MM.1S (cell line): ENCODE measurements at regions not wholly inside any gene's neighbourhood (a gene's known extent, or its start where the extent isn't known, plus 50 kb on each side); places are given as distances from the start of the nearest gene placed in this dataset.

Experiments
- DNase-seq: peaks from one replicate; pipeline ENCODE4 v3.0.0-alpha.2; 2015
- H2AFZ ChIP-seq: fragments of 300-600 bp; sonication (generic); 2 replicates; pipeline ENCODE4 v1.6.0; 2016; ENCODE audit warnings: antibody characterized with exemption, low read length
- H3F3A ChIP-seq: fragments of 300-600 bp; sonication (generic); 2 replicates; pipeline ENCODE4 v1.6.1; 2016; ENCODE audit warnings: mild to moderate bottlenecking, antibody characterized with exemption, low read length, moderate library complexity, mixed read lengths; ENCODE audit not compliant: insufficient read depth
- H3K27ac ChIP-seq: fragments of 300-600 bp; sonication (generic); 2 replicates; pipeline ENCODE4 v1.5.1; 2016; ENCODE audit warnings: mild to moderate bottlenecking, low read length
- H3K27me3 ChIP-seq: fragments of 300-600 bp; sonication (generic); replicated peaks from 2 replicates; pipeline ENCODE4 v1.6.0; 2016; ENCODE audit warnings: low read length; ENCODE audit not compliant: insufficient read depth
- H3K36me3 ChIP-seq: fragments of 300-600 bp; sonication (generic); replicated peaks from 2 replicates; pipeline ENCODE4 v1.6.1; 2016; ENCODE audit warnings: mild to moderate bottlenecking, low read length, mixed read lengths; ENCODE audit not compliant: insufficient read depth
- H3K4me1 ChIP-seq: fragments of 300-600 bp; sonication (generic); 2 replicates; pipeline ENCODE4 v1.6.1; 2016; ENCODE audit warnings: low read length, mixed read lengths
- H3K4me2 ChIP-seq: fragments of 300-600 bp; sonication (generic); 2 replicates; pipeline ENCODE4 v1.6.0; 2016; ENCODE audit warnings: low read depth, low read length
- H3K4me3 ChIP-seq: fragments of 300-600 bp; sonication (generic); 2 replicates; pipeline ENCODE4 v1.5.1; 2016; ENCODE audit warnings: low read length, mixed read lengths
- H3K79me2 ChIP-seq: fragments of 300-600 bp; sonication (generic); 2 replicates; pipeline ENCODE4 v1.6.1; 2016; ENCODE audit warnings: mixed run types, low read length, mixed read lengths
- H3K9ac ChIP-seq: fragments of 300-600 bp; sonication (generic); 2 replicates; pipeline ENCODE4 v1.6.1; 2016; ENCODE audit warnings: low read length, mixed read lengths
- H3K9me2 ChIP-seq: fragments of 300-600 bp; sonication (generic); replicated peaks from 2 replicates; pipeline ENCODE4 v1.6.1; 2016; ENCODE audit warnings: mild to moderate bottlenecking, low read length, mixed read lengths; ENCODE audit not compliant: insufficient read depth
- H3K9me3 ChIP-seq: fragments of 300-600 bp; sonication (generic); replicated peaks from 2 replicates; pipeline ENCODE4 v1.6.1; 2016; ENCODE audit warnings: mild to moderate bottlenecking, low read length, mixed read lengths; ENCODE audit not compliant: insufficient read depth
- H4K20me1 ChIP-seq: fragments of 300-600 bp; sonication (generic); 2 replicates; pipeline ENCODE4 v1.6.1; 2016; ENCODE audit warnings: mild to moderate bottlenecking, low read length, moderate library complexity, mixed read lengths; ENCODE audit not compliant: insufficient read depth
- EZH2 ChIP-seq: fragments of 300-600 bp; sonication (generic); optimal IDR thresholded peaks from 2 replicates; pipeline ENCODE3; 2017; ENCODE audit warnings: low read depth, mild to moderate bottlenecking, antibody characterized with exemption, low read length, mixed read lengths
- EZH2phosphoT487 ChIP-seq: fragments of 300-600 bp; sonication (generic); IDR thresholded peaks from 2 replicates; pipeline ENCODE4 v1.6.1; 2018; ENCODE audit warnings: antibody characterized with exemption, low read length
- TF ChIP-seq, protein P1 (sequence below): fragments of 300-600 bp; sonication (generic); IDR thresholded peaks from 2 replicates; pipeline ENCODE4 v1.5.1; 2016; ENCODE audit warnings: antibody characterized with exemption, low read length, mixed read lengths

DNA sequence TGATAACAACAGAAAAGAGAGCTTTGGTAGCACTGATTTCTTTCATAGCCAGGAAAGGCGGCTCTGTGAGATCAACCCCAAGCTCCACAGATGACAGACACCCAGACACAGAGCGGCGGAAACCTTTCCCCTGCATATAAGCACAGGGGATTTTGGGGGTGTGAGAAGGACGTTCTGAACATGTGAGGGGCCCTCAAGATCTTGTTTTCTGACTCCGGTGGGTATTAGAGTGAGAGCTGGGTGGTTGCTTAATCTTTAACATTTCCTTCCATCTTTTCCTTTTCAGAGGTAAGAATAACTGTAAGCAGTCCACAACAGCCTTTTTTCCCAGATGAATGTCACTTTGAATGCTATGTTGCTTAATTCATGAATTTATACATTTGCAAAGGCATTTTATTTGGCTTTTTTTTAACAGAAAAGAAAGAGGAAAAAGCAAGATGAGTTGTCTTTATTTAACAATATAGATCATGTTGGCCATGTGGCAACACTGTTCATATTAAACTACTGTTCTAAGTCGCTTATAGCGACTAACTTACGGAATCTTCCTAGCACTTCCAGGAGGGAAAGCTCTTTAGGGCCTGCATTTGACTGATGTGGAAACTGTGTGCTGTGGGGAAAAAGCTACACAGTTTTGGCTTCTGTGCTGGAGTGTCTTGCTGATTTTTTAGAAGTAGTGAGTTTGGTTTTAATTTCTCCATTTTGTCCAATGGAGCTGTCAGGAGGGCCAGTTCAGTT lies 80.5 kb upstream of the NAA20 start:
- Histone ChIP-seq H3K9me2 (no peaks in the 10 kb centered on the region), H3K27ac (no peak overlapping the region), H3K27me3 (peaks cover 49% of the 10 kb centered on the region), H3K36me3 (no peaks in the 10 kb centered on the region), H3K4me2 (no peak overlapping the region), H4K20me1 (no peaks in the 10 kb centered on the region), H3K9ac (no peak overlapping the region), H3F3A (no peaks in the 10 kb centered on the region), H3K4me3 (no peak overlapping the region), H3K79me2 (no peaks in the 10 kb centered on the region), H2AFZ (no peak overlapping the region), H3K4me1 (peaks cover 10% of the 10 kb centered on the region), H3K9me3 (no peaks in the 10 kb centered on the region)
- DNase-seq: no peak
- TF ChIP-seq, protein P1, sequence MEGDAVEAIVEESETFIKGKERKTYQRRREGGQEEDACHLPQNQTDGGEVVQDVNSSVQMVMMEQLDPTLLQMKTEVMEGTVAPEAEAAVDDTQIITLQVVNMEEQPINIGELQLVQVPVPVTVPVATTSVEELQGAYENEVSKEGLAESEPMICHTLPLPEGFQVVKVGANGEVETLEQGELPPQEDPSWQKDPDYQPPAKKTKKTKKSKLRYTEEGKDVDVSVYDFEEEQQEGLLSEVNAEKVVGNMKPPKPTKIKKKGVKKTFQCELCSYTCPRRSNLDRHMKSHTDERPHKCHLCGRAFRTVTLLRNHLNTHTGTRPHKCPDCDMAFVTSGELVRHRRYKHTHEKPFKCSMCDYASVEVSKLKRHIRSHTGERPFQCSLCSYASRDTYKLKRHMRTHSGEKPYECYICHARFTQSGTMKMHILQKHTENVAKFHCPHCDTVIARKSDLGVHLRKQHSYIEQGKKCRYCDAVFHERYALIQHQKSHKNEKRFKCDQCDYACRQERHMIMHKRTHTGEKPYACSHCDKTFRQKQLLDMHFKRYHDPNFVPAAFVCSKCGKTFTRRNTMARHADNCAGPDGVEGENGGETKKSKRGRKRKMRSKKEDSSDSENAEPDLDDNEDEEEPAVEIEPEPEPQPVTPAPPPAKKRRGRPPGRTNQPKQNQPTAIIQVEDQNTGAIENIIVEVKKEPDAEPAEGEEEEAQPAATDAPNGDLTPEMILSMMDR: no peak
- TF ChIP-seq EZH2phosphoT487 (no peak), EZH2 (no peak)

DNA sequence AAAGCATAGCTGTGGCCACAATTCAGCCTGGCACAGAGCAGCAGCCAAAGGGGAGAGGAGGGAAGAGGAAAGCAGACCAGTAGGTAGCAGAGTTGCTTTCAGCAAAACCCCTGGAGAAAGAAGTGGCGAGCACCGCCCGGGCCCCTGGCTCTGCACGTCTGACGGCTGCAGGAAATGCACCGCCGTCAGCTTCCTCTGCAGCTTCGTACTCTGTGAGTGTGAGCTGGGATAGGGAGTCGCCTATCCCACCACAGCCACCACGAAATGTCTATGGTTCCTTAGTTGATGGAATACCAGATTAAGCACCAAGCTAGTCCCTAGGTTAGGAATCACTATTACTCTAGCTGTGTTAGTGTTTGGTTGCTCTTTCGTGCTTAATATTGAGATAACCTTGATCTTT lies 79.9 kb upstream of the NAA20 start:
- peak overlapping the region; percentile 8; the same call in 1 of the 2 replicates for H3K4me2 ChIP-seq

DNA sequence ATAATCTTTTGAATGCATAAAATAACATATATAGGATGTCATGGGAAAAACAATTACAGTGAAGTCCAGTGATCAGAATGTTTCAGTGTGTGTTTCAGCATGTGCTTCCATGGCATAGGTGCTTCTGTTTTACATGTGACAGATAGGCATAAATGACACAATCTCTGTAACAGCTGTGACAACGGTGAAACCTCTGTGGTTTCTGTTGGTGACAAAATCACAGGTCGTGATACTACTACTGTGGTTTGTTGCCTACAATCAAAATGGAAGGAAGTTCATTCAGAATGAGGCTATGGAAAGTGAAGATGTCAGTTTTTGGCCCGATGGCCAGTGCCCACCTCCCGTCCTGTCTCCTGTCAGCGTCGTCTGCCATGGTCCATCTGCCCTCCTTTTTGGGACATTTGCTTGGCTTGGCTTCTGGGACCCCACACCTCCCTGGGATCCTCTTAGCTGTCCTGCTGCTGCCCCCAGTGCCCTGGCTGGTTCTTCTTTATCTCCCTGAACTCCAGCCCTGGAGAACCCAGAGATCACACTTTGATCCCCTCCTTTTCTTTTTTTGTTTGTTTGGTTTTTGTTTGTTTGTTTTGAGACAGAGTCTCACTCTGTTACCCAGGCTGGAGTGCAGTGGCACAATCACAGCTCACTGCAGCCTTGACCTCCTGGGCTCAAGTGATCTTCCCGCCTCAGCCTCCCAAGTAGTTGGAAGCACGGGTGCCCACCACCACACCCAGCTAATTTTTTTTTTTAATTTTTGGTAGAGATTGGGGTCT lies 79.3 kb upstream of the NAA20 start:
- no peaks in the 10 kb centered on the region for H3K36me3 ChIP-seq
- no peaks in the 10 kb centered on the region for H3K9me3 ChIP-seq
- H3K9ac ChIP-seq: no peak overlapping the region
- peaks cover 47% of the 10 kb centered on the region for H3K27me3 ChIP-seq
- TF ChIP-seq EZH2phosphoT487 (no peak), EZH2 (no peak)
- TF ChIP-seq, protein P1: no peak
- H3F3A ChIP-seq: no peaks in the 10 kb centered on the region
- no peaks in the 10 kb centered on the region for H3K79me2 ChIP-seq
- peak; percentile 82 for DNase-seq
- H4K20me1 ChIP-seq: no peaks in the 10 kb centered on the region
- H3K4me3 ChIP-seq: no peak overlapping the region
- H3K4me1 ChIP-seq: peaks cover 10% of the 10 kb centered on the region
- no peak overlapping the region for H3K27ac ChIP-seq
- H3K4me2 ChIP-seq: peak overlapping the region; percentile 19; the same call in 1 of the 2 replicates
- no peak overlapping the region for H2AFZ ChIP-seq
- H3K9me2 ChIP-seq: no peaks in the 10 kb centered on the region

More for the DNA sequence above, 79.9 kb upstream of the NAA20 start:
- H3K4me3 ChIP-seq: no peak overlapping the region
- H3K79me2 ChIP-seq: no peaks in the 10 kb centered on the region
- TF ChIP-seq EZH2phosphoT487 (no peak), EZH2 (no peak)
- DNase-seq: no peak
- H3K36me3 ChIP-seq: no peaks in the 10 kb centered on the region
- no peaks in the 10 kb centered on the region for H3K9me3 ChIP-seq
- no peaks in the 10 kb centered on the region for H3F3A ChIP-seq
- no peak overlapping the region for H2AFZ ChIP-seq
- peaks cover 10% of the 10 kb centered on the region for H3K4me1 ChIP-seq
- no peak overlapping the region for H3K27ac ChIP-seq
- H3K27me3 ChIP-seq: peaks cover 49% of the 10 kb centered on the region
- H3K9me2 ChIP-seq: no peaks in the 10 kb centered on the region
- H3K9ac ChIP-seq: no peak overlapping the region
- H4K20me1 ChIP-seq: no peaks in the 10 kb centered on the region
